Ammon's horn (tissue), 1 donor: ENCODE measurements at regions not wholly inside any gene's neighbourhood (a gene's known extent, or its start where the extent isn't known, plus 50 kb on each side); places are given as distances from the start of the nearest gene placed in this dataset.

Source experiments
- DNase-seq: peaks from one replicate; pipeline ENCODE4 v3.0.0-alpha.2; 2016; ENCODE audit warnings: low spot score

DNA sequence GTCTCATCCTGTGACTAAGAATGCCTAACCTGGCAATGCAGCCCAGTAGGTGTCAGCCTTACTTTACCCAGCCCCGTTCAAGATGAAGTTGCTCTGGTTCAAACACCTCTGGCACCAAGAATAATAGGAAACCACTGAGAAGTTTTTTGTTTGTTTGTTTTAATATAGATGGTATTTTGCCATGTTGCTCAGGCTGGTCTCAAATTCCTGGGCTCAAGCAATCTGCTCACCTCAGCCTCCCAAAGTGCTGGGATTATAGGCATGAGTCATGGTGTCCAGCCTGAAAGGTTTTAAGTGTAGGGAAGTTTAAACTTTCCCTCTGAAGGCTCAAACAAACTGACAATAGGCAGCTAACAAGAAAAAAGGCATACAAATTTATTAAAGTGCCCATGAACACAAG lies 51.2 kb upstream of the ABCC4 start:
- no peak for DNase-seq

DNA sequence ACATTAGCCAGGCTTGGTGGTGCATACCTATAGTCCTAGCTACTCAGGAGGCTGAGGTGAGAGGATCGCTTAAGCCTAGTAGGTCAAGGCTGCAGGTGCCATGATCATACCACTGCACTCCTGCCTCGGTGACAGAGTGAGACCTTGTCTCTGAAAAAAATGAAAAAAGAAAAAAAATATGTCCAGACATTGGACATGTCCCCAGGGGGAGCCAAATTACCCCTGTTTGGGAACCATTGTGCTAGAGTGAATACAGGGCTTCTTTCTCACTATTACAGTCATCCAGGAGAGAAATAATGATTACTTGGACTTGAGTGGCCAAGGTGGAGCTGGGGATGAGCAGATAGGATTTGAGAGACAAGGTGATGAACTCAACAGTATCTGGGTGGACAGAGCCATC lies 52.9 kb upstream of the ABCC4 start:
- no peak for DNase-seq

DNA sequence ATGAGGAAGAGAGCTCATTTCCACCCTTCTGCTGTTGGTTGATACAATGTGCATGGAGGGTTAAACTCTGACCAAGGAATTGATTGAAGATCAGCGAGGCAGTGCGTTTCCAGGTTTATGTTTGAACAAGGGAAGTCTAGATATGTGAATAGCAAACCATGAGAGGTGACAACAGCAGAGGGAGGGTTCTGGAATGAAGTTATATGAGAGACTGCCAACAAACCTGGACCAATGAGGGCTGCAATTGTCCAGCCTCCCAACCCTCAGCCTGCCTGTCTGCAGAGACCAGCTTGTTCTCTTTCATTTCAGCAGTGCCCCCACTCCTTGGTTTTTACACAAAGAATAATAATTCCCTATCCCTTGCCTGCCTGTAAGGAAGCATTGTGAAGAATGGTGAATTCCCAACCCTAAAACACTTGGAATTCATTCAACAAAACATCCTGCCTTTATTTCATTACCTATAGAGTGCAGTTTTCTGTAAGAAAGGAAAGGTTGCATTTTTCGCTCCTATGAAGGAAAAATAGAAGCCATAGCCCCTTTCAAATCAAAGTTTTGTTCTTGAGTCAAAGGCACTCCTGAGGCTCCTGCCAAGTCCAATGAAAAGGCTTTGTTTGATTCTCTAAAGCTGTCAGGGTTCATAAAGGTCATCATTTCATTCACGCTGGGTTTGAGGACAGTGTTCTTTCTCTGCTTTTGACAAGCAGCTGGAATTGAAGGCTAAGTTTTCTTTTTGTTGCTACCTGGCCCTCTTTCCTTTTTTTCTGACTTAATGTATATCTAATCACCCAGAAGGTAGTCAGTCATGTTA lies 53.6 kb upstream of the ABCC4 start:
- DNase-seq, result peak; percentile 29

DNA sequence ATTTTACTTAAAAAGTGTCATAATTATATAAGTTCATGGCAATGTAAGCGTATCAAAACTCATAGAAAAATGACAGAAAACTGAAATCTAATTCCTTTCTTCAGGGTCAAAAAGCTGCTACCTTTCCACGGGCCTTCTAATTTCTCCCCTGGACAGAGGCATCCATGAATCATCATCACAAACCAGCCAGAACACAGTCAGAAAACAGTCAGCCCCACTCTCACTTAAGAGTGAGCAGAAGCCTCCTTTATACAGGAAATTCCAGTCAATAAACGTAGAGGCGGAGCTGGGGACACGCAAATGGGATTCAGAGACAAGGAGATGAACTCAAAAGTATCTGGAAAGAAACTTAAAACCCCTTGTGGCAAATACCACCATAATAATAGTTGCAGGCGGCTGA lies 54.2 kb upstream of the ABCC4 start:
- no peak for DNase-seq

DNA sequence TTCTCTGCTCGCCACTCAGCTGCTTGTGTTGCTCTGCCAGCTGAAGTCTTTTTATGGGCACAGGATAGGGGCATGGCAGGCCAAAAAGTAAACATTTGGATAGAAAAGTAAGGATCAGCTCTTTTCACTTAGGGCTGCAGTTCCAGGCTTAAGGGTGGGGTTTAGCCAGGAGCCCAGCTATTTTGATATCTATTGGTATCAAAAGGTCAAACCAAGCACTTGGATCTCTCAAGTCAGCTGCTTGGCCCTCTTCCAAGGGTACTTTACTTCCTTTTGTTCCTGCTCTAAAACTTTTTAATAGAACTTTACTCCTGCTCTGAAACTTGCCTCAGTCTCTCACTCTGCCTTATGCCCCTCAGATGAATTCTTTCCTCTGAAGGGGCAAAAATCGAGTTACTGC lies 55.7 kb upstream of the ABCC4 start:
- no peak for DNase-seq

DNA sequence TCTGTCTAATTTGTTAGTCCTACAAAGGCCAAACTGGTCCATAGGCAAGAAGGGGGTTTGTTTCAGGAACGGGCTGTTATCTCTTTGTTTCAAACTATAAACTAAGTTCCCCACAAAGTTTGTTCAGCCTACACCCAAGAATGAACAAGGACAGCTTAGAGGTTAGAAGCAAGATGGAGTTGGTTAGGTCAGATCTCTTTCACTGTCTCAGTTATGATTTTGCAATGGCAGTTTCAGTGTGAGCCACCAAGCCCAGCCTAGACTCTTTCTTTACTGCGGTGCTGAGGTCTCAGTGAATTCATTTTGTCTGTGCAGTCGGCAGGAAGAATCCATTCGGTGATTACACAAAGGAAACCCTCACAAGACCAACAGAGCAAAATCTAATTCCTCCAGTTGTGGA lies 56.6 kb upstream of the ABCC4 start:
- no peak for DNase-seq

DNA sequence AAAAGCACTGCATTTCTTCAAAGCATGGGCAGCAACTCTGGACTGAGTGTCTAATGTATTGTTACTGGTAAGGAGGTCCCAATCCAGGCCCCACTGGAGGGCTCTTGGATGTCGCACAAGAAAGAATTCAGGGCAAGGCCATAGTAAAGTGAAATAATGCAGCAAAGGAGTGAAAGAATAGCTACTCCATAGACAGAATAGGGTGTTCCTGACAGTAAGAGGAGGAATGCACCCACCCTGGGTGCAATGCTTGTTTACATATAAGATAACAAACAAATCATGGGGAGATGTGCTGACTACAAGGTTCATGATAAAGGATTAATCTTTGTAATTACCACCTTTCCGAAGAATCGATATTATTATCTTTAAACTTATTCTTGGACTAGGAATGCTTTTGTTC lies 58.8 kb upstream of the ABCC4 start:
- DNase-seq, result no peak

DNA sequence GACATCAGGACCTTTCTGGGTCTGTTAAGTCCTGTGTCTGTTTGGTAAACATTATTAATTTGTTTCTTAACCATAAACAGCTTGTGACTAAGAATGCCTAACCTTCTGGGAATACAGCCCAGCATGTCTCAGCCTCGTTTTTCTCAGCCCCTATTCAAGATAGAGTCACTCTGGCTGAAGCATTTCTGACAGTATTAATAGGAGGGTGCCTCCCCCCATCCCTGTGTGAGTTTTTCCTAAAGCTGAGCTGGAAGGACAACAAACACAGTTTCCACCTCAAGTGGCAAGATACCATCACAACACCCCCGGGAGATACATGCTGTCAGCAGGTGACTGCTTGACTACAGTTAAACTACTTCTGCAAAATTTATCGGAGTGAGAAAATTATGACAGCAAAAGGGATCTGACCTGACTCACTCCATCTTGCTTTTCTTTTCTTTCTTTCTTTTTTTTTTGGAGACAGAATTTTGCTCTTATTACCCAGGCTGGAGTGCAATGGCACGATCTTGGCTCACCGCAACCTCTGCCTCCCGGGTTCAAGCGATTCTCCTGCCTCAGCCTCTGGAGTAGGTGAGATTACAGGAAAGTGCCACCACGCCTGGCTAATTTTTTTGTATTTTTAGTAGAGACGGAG lies 59.3 kb upstream of the ABCC4 start:
- no peak for DNase-seq

DNA sequence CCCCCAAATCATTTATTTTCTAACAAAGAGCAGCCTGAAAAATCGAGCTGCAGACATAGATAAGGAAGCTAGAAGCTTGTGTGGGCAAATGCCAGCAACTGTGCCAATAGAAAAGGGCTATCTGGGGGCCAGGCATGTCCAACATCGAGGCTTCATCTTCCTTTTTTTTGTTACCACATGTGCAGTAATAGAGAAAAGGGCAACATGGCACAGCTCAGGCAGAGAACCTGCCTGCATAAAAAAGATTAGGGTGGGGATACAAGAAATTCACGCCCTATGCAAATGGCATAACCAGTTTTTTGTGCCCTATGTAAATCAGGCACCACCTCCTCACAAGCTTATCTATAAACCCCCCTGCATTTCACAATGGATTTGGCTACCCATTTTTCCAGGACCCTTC lies 60.4 kb upstream of the ABCC4 start:
- no peak for DNase-seq

DNA sequence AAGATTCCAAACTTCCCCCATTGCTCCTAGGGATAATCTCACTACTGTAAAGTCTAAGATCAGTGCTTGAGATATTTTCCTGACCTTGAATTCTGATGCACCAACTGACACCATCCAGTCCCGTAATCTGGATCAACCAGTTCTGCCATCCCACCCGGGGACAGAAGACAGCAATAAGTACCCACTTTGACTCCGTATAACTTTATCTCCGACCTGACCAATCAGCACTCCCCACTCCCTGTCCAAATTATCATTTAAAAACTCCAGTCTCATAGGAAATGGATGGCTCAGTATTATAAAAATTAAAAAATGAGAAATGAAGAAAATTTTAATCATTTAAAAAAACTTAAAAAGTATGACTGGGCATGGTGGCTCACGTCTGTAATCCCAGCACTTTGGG lies 61.4 kb upstream of the ABCC4 start:
- no peak for DNase-seq

DNA sequence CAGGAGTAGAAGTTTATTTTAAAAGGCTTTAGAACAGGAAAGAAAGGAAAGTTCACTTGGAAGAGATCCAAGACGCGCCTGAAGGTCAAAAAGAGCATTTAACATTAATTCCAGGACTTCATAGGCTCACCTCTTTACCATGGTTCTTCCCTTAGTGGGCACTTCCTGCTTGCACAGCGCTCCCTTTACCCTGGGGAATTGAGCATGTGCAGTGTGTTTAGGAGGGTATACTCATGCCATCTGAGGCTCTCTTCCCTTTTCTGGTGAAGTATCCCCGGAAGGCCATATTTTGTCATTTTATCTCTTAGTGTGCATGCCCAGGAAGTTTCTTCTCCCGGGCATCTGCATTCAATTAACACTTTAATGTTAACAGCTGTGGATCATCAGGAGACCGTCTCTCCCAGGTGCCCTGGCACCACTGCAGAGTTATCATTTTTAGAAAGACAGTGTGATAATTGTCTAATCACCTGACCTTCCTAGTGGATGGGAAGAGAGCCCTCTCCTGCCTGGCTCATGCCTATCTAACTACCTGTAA lies 66.1 kb upstream of the ABCC4 start:
- DNase-seq, result peak; percentile 13

DNA sequence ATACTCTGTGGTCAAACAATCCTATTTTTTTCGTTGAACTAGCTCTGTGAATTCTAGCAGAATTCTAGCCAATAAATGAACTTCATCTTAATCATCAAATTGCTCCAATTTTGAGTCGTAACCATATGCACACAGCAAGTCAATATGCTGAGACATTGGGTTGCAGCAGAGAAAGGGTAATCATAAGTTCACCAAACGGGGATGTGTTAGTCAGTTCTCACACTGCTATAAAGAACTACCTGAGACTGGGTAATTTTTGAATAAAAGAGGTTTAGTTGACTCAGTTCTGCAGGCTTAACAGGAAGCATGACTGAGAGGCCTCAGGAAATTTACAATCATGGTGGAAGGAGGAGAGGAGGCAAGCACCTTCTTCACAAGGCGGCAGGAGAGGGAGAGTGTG lies 67.7 kb upstream of the ABCC4 start:
- DNase-seq, result no peak

DNA sequence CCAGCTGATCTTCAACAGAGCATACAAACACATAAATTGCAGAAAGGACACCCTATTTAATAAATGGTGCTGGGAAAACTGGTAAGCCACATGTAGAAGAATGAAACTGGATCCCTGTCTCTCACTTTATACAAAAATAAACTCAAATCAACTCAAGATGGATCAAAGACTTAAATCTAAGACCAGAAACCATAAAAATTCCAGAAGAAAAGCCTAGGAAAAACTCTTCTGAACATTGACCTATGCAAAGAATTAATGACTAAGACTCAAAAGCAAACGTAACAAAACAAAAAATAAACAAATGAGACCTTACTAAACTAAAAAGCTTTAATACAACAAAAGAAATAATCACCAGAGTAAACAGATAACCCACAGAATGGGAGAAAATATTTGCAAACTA lies 74.5 kb upstream of the ABCC4 start:
- DNase-seq, result no peak

DNA sequence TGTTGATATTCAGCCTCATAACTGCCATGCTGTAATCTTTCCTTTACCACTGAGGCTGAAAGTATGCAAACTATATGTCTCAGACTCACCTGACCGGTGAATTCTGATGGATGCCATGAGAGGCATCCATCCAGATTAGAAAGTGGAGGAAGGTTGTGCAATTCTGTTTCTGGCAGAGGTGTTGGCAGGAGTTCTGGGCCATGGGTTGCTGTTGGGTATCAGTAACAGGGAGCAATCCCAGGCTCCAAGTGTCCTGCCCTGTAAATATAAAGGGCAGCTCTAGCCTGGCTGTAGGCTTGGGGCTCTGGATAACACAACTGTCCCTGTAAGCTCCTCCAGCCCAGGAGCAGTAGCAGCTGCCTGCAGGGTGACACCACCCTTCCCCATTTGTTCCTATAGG lies 77.4 kb upstream of the ABCC4 start:
- DNase-seq, result no peak

DNA sequence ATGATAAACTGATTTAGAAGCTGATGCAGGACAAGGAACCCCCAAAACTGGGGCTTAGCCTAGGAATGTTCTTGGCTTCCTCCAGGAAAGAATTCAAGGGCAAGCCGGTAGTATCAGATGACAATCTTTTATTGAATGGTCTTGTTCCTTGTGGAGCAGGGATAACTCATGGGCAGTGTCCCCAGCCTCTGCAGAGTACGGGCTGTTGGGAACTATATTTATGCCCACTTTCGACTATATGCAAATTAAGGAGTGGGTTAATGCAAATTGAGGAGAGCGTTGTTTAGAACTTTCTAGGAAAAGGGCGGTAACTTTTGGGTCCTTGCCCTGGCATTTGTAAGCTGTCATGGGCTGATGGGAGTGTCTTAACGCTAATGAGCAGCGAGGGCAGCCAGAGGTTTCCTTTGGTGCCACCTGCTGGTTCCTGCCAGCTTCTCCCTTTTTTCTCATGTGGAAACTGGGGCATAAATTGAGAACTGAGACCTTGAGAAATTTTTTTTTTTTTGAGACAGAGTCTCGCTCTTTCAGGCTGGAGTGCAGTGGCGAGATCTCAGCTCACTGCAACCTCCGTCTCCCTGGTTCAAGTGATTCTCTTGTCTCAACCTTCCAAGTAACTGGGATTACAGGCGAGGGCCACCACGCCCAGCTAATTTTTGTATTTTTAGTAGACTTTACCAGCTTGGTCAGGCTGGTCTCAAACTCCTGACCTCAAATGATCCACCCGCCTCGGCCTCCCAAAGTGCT lies 79.4 kb upstream of the ABCC4 start:
- peak; percentile 89 for DNase-seq

DNA sequence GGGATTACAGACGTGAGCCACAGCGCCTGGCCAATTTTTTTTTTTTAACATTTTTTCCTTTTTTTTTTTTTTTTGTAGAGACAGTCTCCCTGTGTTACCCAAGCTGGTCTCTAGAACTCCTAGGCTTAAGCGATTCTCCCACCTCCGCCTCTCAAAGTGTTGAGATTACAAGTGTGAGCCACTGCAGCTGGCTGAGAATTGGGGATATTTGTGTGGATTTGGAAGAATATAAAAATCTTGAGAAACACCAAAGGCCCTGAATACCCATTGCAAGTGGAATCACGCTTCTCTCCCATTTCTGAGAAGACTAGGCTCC lies 79.9 kb upstream of the ABCC4 start:
- DNase-seq, result no peak

DNA sequence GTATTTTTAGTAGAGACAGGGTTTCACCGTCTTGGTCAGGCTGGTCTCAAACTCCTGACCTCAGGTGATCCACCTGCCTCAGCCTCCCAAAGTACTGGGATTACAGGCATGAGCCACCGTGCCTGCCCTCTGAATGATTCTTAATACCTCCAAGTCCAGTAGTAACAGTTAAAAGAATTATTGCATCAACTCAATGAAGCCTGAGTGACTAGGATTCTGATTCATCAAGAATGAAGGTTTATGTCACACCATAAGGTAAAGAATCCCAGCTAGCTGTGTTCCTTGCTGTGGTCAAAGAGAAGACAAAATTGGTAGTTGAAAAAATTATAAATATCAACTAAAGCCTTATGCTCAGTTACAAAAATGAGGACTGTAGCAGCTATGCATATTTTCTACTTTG lies 81.2 kb upstream of the ABCC4 start:
- no peak for DNase-seq

DNA sequence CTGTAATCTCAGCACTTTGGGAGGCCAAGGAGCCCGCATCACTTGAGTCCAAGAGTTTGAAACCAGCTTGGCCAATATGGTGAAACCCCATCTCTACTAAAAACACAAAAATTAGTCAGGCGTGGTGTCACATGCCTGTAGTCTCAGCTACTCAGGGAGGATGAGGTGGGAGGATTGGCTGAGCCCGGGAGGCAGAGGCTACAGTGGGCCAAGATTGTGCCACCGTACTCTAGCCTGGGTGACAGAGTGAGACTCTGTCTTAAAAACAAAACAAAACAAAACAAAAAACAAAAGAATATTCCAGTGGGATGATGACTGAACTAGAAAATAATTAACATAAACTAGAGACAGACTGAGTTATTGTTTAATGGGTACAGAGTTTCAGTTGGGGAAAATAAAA lies 81.7 kb upstream of the ABCC4 start:
- no peak for DNase-seq

DNA sequence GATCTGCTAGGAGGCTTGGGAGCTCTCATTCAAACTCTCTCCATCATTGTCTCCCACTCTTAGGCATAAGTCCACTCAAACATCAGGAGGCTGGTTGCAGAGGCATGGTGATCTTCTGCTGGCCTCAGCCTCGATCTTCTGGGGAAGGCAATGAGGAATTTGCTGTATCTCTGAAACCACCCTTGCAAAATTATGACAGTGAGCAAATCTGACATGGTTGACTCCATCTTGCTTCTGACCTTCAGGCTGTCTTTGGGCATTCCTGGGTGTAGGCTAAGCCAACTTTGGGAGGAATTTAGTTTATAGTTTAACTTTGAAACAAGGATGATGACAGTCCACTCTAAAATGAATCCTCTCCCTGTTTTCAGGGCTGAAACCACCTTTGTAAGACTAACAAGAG lies 84.1 kb upstream of the ABCC4 start:
- DNase-seq, result no peak

DNA sequence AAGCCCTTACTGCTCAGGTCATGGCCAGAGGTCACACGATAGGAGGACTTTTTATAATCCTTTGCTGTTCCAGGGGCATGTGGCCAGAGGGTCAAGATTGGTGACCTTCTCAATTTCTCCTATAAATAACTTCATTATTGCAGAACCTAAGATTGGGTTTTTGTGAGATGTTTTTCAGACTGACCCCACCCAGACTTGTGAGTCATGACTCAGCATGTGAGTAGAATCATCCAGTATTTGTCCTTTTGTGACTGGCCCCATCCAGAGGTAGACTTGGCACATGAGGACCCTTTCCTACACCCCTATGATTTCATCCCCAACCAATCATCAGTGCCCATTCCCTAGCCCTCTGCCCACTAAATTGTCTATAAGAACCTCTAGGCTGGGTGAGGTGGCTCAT lies 84.5 kb upstream of the ABCC4 start:
- DNase-seq, result no peak

DNA sequence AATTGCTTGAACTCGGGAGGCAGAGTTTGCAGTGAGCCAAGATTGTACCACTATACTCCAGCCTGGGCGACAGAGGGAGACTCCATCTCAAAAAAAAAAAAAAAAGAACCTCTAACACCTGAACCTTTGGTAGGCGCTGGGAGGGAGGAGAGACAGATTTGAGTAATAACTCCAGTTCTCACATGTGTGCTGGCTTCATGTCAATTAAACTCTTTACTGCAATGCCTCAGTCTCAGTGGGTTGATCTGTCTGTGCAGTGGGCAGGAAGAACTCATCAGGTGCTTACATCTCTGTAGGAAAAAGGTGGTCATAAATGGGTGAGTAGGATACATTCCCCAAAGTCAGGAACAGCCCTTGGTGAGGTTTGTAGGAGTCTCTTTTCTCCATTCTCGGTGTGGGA lies 85.1 kb upstream of the ABCC4 start:
- DNase-seq, result no peak

DNA sequence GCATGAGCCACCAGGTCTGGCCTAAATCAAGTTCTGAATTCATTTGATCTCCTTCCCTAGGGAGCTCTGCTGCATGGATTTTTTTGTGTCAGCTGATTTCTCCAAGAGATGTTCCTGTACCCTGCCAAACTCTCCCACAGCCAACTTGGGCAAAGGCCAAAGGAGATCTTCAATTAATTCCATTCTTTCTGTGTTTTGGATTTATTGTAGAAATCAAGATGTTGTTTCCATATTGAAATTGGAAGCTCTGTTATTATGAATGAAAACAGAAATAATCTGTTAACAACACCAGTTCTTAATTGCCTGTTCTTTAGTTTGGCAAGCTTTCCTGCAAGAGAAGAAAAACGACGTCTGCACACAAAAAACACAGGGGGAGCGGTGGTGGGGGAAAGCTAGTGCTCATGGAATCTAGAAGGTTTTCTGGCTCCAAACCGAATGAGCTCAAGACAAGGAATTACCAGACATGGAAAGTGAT lies 86.5 kb upstream of the ABCC4 start:
- peak; percentile 47 for DNase-seq

DNA sequence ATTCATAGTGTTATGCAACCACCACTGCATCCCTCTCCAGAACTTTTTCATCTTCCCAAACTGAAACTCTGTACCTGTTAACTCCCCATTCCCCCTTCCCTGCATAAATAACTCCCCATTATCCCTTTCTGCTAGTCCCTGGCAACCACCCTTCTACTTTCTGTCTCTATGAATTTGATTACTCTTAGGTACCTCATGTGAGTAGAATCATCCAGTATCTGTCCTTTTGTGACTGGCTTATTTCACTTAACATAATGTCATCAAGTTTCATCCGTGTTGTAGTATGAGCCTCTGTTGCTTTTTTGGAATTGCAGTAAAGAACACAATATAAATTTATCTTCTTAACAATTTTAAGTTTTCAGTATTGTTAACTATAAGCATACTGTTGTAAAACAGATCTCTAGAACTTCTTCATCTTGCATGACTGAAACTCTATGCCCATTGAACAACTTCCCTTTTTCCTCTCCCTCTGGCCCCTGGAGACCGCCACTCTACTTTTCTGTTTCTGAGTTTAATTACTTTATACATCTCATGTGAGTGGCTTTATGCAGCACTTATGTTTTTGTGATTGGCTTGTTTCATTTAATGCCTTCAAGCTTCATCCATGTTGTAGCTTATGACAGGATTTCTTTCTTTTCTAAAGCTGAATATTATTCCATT lies 87.3 kb upstream of the ABCC4 start:
- no peak for DNase-seq
